ENCODE measurements at regions not wholly inside any gene's neighbourhood (a gene's known extent, or its start where the extent isn't known, plus 50 kb on each side); places are given as distances from the start of the nearest gene placed in this dataset.

DNA sequence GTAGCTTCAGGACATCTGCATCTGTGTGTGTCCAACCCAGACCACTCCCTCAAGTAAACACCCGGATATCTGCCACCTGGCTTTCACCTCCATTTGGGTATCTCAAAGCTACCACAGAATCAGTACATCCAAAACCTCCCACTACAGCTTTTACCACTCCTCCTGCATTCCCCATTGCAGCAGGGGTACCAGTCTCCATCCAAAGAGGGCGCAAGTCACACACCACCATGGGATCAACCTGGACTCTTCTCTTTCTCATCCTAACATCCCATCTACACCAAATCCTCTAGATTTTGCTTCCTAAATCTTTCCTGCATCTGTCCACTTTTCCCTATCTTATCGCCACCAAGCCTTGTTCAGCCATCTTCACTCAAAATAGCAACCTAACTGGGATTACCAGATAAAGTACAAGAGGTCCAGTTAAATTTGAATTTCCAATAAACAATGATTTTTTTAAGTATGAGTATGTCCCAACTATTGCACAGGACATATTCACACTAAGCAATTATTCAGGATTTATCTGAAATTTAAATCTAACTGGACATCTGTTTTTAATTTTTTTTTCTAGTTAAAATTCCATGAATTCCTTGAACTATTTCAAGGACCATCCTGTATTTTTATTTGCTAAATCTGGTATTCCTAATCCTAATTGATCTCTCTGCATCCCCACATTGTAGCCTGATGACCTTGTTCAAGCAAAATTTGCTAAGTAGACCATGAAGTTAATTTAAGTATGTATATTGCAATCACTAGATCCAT, 164.3 kb upstream of the MLN start:
- peak; percentile 84 to 90 for DNase-seq

DNA sequence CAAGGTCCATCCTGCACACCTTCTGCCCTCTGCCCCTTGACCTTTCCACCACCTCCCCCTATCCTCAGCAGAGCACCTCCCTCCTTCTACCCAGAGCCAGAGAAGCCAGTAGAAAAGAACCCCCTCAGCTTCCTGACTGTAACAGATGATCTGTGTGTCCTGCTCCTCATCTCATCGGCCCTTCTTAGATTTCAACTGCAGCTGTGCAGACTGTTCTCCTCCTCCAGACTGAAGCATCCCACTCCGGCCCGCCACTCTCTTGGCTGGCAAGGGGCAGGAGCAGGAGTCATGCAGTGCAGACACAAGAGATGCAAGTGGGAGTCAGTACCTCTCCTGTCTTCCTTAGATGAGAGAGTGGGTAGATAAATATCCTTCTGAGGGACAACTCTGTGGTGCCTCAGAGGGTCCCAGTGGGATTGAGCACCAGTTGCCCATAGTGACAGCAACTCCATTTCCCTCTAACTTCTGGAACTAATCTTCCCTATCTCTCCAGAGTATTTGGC, 163.5 kb upstream of the MLN start:
- peak; percentile 65 to 92 for DNase-seq

DNA sequence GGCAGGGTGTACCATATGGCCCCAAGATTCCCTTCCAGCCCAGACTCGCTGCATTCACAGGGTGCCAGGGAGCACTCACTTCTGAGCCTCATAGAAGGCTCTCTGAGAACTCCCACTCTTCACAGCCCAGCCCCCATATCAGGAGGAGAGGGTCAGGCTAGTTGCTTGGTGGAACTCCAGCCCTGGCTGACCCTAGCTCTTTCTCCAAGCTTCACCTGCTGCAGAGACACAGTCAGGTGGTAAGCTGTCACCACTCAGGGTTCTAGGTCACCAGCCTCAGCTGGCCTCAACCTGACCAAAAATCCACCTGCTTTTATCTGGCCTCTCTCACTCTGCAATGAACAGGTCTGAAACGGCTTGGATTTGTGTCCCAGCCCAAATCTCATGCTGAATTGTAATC, 162.7 kb upstream of the MLN start:
- DNase-seq: peak in 1 of 2 experiments; percentile 53

DNA sequence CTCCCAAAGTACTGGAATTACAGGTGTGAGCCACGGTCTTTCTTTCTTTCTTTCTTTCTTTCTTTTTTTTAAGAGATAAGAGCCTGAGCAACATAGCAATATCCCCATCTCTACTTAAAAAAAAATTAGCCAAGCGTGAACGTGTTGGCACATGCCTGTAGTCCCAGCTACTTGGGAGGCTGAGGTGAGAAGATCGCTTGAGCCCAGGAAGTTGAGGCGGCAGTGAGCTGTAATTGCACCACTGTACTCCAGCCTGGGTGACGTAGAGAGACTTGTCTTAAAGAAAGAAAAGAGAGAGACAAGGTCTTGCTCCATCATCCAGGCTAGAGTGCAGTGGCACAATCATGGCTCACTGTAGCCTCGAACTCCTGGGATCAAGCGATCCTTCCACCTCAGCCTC, 162.0 kb upstream of the MLN start:
- DNase-seq: no peak

DNA sequence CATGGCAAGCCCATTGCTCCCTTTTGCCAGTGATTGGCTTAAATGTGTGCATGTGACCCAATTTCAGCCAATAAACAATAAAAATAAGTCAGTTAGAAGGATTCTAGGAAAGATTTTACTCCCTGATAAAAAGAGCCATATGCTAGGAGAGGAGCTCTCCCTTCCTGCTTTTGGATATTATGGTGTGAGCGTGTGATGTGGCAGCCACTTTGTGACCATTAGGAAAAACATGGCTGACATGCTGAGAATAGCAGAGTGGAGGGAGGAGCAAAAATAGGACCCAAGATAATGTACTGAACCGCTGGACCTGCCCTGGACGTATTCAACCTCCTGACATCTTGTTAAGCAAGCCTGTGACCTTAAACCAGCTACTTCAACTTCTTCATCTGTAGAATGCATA, 160.6 kb upstream of the MLN start:
- DNase-seq: no peak

DNA sequence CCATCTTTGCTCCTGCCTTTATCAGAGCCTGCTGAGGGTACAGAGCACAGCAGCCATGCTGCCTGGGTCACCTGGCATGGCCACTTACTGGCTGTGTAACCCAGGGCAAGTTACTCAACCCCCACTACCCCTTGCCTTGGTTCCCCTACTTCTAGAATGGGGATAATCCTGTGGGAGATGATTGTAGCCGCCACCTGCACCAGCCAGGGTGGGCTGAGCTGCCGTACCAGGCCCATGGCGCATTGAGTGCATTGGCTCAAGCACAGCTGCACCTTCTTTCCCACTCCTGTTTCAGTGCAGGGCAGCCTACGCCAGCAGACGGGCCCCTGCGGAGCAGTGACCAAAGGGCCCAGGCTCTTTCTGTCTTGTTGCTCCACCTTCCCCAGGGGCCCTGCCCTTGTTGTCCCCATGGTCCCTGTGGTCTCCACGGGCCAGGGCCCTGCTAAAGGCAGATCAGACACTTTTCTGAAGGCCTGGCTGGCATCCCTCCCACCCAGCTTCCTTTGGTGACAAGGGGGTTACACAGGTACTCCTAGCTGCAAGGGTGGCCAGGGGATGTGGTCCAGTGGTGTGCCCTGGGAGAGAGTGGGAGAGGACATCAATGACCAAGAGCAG, 159.4 kb upstream of the MLN start:
- DNase-seq: no peak

DNA sequence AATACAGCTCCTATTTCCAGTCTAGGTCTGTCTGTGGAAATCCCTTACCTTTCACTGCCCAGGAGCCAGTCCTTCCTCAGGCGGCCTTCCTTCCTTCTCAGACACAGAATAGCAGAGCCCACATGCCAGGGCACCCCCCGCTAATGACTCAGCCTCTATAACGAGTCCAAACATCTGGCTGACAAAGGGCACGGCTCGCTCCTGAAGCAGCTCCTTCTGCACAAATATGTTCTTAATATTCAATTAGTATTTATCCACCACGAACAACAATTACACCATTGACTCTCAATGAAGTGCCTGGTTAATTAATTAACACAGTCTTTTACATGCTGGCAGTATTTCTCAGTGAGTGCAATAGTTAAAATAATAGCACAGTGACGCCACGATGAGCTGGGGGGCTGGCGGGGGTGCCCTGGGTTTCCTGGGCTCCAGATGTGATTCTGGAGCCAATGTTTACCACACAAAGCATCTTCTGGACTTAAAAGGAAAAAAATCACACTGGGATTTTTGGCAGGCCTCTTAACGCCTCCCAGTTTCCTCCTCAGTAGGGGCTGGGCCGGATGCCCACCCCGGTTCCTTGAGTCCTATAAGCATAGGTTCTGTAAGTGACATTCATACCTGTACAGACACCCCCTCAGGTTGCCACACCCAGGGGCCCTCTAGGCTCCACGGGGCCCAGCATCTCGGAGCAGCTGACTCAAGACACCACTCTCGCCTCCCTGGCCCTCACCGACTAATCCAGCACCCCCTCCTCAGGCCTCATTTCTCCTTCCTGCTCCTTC, 158.6 kb upstream of the MLN start:
- peak; percentile 40 to 67 for DNase-seq

DNA sequence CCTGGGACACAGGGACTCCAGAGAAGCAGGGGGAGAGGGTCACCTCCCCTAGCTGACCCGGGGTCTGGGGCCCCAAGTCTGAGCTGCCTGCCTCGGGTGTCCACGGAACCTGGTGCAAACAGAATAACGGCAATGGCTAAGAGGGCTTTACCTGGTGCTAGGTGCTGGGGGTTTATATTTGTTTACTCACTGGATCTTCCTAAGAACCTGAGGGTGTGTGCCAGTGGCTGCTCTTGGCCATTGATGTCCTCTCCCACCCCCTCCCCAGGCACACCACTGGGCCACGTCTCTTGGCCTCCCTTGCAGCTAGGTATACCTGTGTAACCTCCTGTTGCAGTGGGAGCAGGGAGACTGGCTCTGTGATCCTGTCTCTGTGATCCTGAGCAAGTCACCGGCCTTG, 157.9 kb upstream of the MLN start:
- DNase-seq: no peak

DNA sequence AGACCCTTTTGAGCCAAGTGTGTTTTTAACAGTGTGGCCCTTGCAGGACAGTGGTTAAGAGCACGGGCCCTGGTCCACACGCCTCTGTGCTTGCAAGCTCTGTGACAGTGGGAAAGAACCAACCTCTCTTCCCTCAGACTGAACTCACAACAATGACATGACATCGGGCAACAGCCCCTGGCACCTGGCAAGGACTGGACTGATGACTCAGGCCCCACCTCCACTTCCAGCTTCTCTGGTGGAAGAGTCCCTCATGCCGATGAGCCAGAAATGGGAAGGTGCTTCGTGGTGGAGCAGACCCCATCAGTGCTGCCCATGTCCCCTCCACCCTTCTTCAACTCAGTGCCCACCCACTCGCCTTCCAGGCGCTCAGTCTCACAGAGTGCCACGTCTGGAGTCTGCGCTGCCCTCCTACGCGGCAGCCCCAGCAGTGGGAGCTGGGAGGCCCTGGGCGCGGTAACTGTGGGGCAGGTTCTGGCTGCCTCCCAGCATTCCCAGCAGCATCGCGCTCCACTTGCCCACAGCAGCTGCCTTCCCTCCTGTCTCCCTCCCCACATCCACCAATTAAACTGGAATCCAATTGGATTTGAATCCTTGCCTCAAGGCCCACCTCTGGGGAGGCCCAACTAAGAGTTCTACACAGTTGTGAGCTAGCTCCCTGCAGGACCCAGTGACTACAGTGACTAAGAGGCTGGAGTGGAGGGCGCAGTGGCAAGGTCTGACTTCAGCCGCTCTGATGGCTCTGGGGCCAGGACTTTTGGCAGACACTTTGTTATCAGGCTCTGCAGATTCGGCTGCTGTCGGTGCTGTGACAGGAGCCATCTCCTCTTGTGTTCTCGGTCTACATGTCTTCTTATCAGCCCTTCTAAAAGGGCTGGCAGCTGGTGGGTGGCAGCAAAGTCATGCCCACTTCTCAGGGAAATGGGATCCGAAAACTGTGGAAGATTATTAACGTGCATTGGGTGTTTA, 156.8 kb upstream of the MLN start:
- DNase-seq: peak in 1 of 2 experiments; percentile 28

DNA sequence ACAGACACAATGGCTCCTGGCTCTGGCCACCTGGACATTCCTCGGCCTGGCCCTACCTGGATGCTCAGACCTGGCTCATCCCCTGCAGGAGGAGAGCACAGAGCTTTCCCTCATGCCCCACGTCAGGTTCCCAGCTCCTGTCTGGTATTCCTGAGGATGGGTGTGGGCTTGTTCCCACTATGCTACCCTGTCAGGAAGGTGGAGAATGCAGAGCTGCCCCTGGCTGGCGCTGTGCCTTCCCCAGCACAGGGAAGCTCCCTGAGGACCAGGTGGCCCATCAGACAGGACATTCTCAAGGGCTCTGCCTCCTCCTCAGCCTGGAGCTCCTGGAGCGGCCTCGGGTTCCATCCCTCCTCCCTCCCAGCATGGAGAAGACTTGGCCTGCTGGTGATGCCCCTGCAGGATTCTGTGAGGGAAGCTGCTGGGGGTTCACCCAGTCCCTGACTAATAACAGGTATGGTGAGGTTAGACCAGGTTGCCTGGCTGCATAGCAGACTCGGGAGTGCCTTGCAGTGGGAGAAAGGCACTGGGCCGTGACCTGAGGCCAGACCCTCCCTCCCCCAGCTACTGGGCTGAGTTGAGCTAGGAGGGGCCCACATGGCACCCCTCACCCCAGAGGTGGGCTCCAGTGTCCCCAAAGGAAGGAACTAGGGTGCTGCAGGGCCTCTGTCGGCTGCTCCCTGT, 156.0 kb upstream of the MLN start:
- no peak for DNase-seq

DNA sequence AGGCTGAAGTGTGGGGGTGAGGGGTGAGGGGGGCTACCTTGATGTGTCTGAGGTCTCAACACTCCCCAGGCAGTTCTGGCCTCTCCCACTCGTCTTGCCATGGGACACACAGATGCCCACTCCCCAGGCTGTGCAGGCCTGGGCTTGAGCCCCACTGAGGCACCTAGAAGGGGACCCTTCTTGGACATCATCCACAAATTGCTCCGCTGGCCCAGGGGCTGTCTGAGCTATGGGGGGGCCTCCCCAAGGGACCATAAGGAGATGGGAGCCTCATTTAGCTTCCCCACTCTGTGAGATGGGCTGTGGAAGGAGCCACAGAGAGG, 155.5 kb upstream of the MLN start:
- DNase-seq: no peak

DNA sequence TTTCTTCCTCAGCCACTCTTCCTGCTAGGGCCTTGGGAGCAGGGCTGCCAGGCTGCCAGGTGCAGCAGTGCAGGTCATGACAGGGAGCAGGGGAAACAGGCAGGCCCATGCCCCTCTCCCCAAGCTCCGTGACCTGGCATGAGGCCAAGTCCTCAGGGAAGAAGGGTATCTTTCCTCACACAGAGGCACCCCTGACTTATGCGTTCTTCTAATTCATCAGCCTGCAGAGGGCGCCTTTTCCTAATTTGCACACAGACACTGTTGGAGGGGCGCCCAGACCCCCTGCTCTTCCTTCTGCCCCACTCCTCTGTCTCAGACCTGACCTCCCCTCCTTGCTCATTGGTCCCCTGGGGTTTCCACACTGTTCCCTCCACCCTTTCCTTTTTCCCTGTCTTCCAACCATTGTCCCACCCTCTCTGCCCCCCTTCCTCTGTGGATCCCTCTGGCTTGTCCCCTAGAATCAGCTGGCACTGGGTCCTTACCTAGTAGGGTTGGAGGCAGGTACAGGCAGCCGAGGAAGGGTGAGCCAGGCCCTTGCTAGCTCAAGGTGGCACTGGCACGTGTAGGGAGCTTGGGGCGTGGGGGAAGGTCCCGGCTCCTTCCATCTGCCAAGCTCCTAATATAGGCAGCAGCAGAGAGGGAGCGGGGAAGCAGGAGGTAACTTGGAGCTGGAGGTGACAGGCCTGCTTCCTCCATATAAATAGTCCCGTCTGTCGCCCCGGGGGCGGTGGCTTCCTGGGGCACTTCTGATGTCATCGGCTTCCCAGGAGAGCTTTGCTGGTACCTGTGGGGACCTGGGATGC, 154.9 kb upstream of the MLN start:
- peak; percentile 80 to 88 for DNase-seq

DNA sequence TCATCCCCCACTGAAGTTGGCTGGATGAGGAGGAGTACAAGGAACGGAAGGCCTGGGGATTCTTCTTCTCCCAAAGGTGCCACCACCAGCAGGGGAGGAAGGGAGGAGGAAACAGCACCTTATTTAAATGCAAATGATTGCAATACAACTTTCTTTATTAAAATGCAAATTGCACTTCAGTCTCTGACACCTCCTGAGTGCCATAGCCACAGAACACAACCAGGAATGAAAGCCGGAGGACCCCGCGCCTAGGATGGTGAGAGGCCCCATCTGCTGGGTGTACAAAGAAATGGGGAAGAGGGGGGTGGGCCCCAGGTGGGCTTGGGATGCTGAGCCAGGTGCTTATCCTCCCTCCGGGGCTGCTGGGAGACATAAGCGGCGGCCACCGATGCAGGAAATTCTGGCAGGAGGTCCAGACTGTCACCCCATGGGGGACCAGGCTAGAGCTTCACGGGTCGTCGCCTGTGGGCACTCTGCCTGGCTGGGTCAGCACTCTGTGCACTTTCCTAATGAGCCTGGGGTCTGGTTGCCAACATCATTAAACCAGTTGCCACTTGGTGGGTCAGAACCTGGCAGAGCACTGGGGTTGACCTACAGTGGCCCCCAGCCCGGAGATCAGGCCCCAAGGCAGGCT, 154.2 kb upstream of the MLN start:
- DNase-seq: peak in 1 of 2 experiments; percentile 44

DNA sequence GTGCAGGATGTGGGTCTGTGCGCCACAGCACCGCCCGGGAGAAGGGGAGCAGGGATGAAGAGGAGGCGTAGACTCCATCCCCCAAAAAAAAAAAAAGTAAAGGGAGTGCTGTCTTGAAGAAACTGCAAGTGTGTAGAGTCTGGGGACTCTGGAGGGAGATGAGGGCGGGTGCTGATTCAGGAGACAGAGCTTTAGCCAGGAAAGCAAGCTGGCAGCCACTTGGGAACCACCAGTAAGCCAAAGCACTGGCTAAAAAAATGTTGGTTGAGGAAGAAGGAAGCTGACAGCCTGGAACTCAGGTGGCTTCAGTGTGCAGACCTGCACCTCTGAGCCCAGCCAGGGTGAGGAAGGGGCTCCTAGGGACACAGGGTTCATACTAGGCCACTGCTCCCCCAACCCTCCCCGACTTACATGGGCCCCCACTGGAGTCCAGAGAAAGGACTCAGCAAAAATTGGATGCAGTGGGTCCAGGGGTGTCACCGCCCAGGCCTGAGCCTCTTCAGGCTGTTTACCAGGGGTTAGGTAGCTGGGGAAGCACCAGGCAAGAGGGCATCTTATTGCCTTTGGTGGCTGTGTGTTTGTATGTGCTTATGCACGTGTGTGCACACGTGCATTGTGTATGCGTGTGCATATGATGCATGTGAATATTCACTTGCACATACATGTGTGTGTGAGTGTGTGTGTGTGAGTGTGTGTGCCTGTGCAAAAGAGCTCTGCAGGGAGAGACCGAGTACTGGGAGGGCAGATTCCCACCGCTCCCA, 153.5 kb upstream of the MLN start:
- no peak for DNase-seq

DNA sequence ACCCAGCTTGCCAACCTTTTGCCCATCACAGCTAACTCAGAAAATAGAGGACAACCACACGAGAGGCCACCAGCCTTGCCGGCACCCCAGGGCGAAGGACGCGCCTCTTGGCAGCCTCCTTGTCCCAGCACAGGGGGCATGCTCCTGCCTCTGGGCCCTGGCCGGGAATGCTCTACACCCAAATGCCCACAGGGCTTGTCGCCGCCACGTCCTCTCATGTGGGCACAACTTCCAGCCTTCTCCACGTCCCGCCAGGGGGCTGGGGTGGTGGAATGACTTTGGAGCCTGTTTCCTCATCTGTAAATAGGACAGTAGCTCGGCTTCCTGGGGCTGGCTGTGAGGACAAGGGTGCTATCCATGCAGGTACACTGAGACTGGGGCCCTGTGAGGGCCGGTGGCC, 152.4 kb upstream of the MLN start:
- no peak for DNase-seq

DNA sequence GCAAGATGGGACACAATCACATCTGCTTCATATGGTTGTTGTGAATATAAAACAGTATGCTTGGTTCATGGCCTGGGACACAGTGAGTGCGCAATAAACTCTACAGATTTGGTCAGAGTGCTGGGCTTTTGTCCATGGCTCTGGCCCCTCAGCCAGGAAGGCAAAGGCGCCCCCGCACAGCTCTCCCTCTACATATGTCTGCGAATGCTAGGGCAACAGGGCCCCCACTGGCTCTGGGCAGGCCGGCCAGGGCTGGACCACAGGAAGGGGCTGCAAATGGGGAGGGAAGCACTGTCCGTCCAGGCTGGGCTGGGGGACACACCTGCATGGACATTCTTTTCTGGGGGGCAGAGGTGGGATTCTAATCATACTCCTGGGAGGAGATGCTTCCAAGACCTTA, 151.8 kb upstream of the MLN start:
- DNase-seq: no peak

DNA sequence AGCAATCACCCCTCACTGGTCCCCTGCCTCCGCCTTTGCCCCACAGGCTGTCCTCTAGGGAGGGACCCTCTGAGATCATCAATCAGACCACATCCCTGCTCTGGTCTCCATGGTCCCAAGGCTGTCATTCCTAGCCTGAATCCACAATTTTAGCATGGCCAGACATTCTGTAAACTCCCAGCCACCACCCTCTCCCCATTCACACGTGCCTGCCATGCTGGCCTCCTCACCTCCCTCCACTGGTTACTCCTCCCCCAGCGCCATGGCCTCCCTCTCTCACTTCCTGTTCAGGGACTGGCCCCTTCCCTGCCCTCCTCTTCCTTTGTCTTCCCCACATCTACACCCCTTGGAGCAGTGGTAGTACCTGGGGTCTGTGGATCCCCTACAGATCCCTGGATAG, 150.7 kb upstream of the MLN start:
- DNase-seq: no peak

DNA sequence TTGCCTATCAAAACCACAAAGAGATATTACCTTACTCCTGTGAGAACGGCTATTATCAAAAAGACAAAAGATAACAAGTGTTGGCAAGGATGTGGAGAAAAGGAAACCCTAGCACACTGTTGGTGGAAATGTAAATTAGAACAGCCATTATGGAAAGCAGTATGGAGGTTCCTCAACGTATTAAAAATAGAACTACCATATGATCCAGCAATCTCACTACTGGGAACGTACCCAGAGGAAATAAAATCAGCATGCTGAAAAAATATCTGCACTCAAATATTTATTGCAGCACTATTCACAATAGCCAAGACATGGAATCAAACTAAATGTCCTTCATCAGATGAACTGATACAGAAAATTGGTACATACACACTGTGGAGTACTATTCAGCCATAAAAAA, 149.4 kb upstream of the MLN start:
- no peak for DNase-seq

DNA sequence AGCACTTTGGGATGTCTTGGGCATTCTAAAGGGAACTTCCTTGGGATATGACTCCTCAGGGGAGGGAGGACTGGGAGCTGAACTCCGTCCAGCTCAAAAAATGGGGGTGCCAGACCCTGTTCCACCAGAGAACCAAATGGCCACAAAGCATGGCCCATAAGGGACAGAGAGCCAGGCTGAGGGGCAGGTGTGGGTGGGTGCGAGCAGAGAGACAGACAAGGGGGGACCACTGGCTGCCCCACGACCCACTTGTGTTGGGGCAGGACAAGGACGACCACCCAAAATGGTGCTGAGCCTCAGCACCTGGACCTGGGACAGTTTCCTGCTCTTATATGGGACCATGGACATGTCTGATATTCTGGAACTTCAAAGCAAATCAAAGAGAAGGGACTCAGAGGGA, 148.2 kb upstream of the MLN start:
- DNase-seq: no peak

Measured in NCI-H524 (cell line).